Lung (tissue), 11 donors: ENCODE measurements at regions not wholly inside any gene's neighbourhood (a gene's known extent, or its start where the extent isn't known, plus 50 kb on each side); places are given as distances from the start of the nearest gene placed in this dataset.
A peak's percentile ranks its signal among the peaks of the same experiment; 100 is the strongest.

Experiments
- ATAC-seq: fragments of 200-7000 bp; cut with Tn5 transposase; one replicate; pipeline ENCODE4 v1.9.1; 2020; ENCODE audit warnings: moderate number of reproducible peaks; ENCODE audit not compliant: insufficient read depth, low FRiP score
- DNase-seq, 3 donors: peaks; one replicate each; pipeline ENCODE4 v3.0.0-alpha.2; 2013 to 2017
- H3K27ac ChIP-seq, 2 donors: one replicate each; pipeline ENCODE4 v1.5.1; 2013; ENCODE audit warnings: mild to moderate bottlenecking in 2 of 2, moderate library complexity in 2 of 2, control low read depth in 1 of 2, inconsistent platforms in 1 of 2, low read depth in 1 of 2, low read length in 1 of 2
- H3K27me3 ChIP-seq, 3 donors: one replicate each; pipeline ENCODE4 v1.5.1; 2013; ENCODE audit warnings: low read length in 2 of 3; ENCODE audit not compliant: control insufficient read depth in 3 of 3, insufficient read depth in 3 of 3
- H3K36me3 ChIP-seq, 4 donors: one replicate each; pipeline ENCODE4 v1.5.1; 2013; ENCODE audit warnings: low read length in 4 of 4, mild to moderate bottlenecking in 1 of 4, moderate library complexity in 1 of 4; ENCODE audit not compliant: control insufficient read depth in 4 of 4, insufficient read depth in 4 of 4
- H3K4me1 ChIP-seq, 5 donors: one replicate each; pipeline ENCODE4 v1.5.1; 2013; ENCODE audit warnings: low read length in 5 of 5, mild to moderate bottlenecking in 2 of 5, moderate library complexity in 1 of 5; ENCODE audit not compliant: control insufficient read depth in 5 of 5, insufficient read depth in 5 of 5
- H3K4me3 ChIP-seq: one replicate; pipeline ENCODE4 v1.5.1; 2013; ENCODE audit warnings: mild to moderate bottlenecking, control low read depth, moderate library complexity
- H3K9ac ChIP-seq, 2 donors: one replicate each; pipeline ENCODE4 v1.5.1; 2013; ENCODE audit warnings: low read length in 2 of 2, control low read depth in 1 of 2; ENCODE audit not compliant: insufficient read depth in 1 of 2
- H3K9me3 ChIP-seq, 4 donors: one replicate each; pipeline ENCODE4 v1.5.1; 2013; ENCODE audit warnings: low read length in 3 of 4, mild to moderate bottlenecking in 1 of 4, moderate library complexity in 1 of 4; ENCODE audit not compliant: control insufficient read depth in 4 of 4, insufficient read depth in 3 of 4
- WGBS, 2 donors: extraction: QIAGEN DNeasy Blood & Tissue Kit; methylation state at CpG; one replicate each; pipeline ENCODE4 v1.1.7; 2013; 5-methylcytosine and 5-hydroxymethylcytosine counted together
- TF ChIP-seq, protein P1 (sequence below): IDR thresholded peaks from 2 replicates; pipeline ENCODE4 v1.5.1; 2012; ENCODE audit warnings: mild to moderate bottlenecking; ENCODE audit errors: control extremely low read depth, extremely low read depth
- donor health status: control.
- donor health status: control.
- donor health status: Bipolar disorder and iron deficiency.
- donor health status: healthy.
- donor health status: DM: yes; HTN: yes; CAD: no.

DNA sequence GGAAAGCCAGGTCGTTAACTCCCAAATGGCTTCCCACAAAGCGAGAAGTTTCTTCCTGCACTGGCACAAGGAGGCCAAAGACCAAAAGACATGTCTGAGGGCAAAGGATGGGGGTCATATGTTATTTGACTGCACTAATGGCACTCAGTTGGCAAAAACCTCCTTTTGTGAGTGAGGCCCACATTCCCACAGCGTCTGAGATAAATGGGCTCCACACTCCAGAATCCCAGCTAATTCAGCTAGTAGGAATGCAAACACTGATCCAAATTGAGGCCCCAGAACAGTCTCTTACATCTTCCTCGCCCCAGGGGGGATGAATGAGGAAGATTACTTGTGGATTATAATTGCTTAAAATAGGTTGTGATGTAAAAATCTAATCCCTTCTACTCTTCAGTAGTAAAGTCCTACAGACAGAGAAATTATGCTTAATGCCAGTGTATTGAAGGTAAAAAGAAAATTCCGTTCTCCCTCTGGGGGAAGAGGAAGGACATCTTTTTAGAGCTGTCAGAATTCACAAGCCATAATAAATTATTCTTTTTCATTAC is 86.4 kb upstream of the PIWIL1 start:
- Histone ChIP-seq H3K36me3 (no peaks in the 10 kb centered on the region), H3K4me3 (no peak overlapping the region), H3K27me3 (no peaks in the 10 kb centered on the region), H3K27ac (no peak overlapping the region), H3K4me1 (no peaks in the 10 kb centered on the region), H3K9ac (no peak overlapping the region), H3K9me3 (no peaks in the 10 kb centered on the region)
- WGBS, 2 donors = 64 to 68% methylated on average over 5 of the region's 5 CpGs
- ATAC-seq = no peak
- TF ChIP-seq, protein P1, sequence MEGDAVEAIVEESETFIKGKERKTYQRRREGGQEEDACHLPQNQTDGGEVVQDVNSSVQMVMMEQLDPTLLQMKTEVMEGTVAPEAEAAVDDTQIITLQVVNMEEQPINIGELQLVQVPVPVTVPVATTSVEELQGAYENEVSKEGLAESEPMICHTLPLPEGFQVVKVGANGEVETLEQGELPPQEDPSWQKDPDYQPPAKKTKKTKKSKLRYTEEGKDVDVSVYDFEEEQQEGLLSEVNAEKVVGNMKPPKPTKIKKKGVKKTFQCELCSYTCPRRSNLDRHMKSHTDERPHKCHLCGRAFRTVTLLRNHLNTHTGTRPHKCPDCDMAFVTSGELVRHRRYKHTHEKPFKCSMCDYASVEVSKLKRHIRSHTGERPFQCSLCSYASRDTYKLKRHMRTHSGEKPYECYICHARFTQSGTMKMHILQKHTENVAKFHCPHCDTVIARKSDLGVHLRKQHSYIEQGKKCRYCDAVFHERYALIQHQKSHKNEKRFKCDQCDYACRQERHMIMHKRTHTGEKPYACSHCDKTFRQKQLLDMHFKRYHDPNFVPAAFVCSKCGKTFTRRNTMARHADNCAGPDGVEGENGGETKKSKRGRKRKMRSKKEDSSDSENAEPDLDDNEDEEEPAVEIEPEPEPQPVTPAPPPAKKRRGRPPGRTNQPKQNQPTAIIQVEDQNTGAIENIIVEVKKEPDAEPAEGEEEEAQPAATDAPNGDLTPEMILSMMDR = no peak
- peak in 1 of 3 donors; percentile 4 for DNase-seq

DNA sequence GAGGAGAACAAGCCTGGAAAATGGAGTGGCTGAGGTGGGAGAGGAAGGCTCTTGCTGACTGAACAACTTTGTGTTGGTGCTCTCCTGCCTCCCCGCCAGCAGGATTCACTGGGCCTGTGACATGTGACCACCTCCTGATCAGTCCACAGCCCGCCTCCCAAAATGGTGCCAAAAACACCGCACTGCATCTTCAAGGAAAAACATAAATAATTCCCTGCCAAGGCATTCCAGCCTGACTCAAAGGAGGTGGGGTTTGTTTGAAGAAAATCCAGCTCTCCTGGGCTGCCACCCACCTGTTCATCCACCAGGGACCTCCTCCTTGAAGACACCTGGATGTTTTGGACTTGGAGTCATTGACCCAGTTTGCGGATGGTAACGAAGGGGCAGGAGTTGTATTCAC is 83.8 kb upstream of the PIWIL1 start:
- Histone ChIP-seq H3K27ac (no peak overlapping the region), H3K9ac (no peak overlapping the region), H3K4me1 (no peaks in the 10 kb centered on the region), H3K9me3 (peaks cover 0 to 2% (median 0%) of the 10 kb centered on the region in 4 donors), H3K4me3 (no peak overlapping the region), H3K36me3 (no peaks in the 10 kb centered on the region), H3K27me3 (no peaks in the 10 kb centered on the region)
- no peak for ATAC-seq
- 81 to 87% methylated on average over 5 of the region's 5 CpGs for WGBS, 2 donors
- TF ChIP-seq, protein P1 = no peak
- peak; percentile 2 to 20 (median 19) for DNase-seq

DNA sequence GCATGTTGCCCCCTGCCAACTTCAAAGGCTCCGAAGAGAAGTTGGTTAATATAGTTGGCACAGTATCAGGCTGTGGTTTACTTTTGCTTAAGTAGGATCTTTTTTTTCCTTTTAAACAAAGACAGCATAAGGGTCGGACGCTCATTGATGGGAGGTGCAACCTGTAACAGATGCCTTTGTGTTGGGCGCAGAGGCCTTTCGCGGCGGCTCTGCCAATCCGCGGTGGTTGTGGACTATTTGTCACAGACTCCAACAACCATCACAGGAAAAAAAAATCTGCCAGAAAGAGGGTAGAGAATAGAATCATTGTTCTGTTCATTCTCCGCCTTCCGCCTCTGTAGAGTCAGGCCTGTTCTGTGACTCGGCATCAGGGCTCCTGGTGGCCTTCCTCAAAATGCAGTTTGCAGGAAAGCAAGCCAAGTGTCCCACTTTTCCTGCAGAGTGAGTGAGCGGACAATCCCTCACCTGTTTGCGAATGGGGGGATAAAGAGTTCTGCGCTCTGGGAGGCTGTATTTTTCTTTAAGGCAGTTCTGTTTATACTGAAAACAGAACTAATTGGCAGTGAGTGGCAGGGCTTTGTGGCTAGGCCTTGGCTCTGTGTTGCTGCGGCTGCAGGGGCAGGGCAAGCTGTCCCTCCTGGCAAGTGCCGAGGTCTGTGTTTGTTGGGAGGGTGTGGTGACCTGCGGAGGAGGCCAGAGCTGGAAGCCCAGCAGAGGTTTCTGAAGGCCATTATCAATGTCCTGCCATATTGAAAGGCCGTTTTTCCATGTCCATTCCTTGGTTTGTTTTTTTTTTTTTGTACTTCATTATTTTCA is 83.0 kb upstream of the PIWIL1 start:
- H3K27me3 ChIP-seq = no peaks in the 10 kb centered on the region
- peaks cover 0 to 4% (median 0%) of the 10 kb centered on the region in 4 donors for H3K9me3 ChIP-seq
- peak; percentile 40 to 75 (median 56) for DNase-seq
- H3K4me3 ChIP-seq = no peak overlapping the region
- ATAC-seq = no peak
- no peak overlapping the region for H3K9ac ChIP-seq
- H3K36me3 ChIP-seq = no peaks in the 10 kb centered on the region
- H3K4me1 ChIP-seq = no peaks in the 10 kb centered on the region
- H3K27ac ChIP-seq = no peak overlapping the region
- TF ChIP-seq, protein P1 = no peak
- 70 to 84% methylated on average over 19 of the region's 19 CpGs for WGBS, 2 donors
